Small intestine (tissue), 7 donors: ENCODE measurements at regions not wholly inside any gene's neighbourhood (a gene's known extent, or its start where the extent isn't known, plus 50 kb on each side); places are given as distances from the start of the nearest gene placed in this dataset.

Source experiments
- DNase-seq, 2 donors: peaks; one replicate each; pipeline versions ENCODE4 v3.0.0 to v3.0.0-alpha.2; 2013
- FAIRE-seq: peaks from 2 replicates; lab custom pipeline; 2012; peaks lifted over from hg19 to GRCh38; lab: Jason Lieb, UNC
- H3K27ac ChIP-seq, 3 donors: one replicate each; pipeline ENCODE4 v1.5.1; 2013; ENCODE audit warnings: low read length in 2 of 3, mild to moderate bottlenecking in 2 of 3, control low read depth in 1 of 3, inconsistent platforms in 1 of 3, low read depth in 1 of 3, moderate library complexity in 1 of 3
- H3K27me3 ChIP-seq, 3 donors: one replicate each; pipeline ENCODE4 v1.6.1; 2013; ENCODE audit warnings: low read length in 3 of 3, inconsistent platforms in 1 of 3; ENCODE audit not compliant: control insufficient read depth in 3 of 3, insufficient read depth in 3 of 3
- H3K36me3 ChIP-seq, 3 donors: one replicate each; pipeline ENCODE4 v1.6.1; 2013; ENCODE audit warnings: low read length in 3 of 3, inconsistent platforms in 1 of 3, low read depth in 1 of 3, mild to moderate bottlenecking in 1 of 3, moderate library complexity in 1 of 3; ENCODE audit not compliant: control insufficient read depth in 3 of 3, insufficient read depth in 2 of 3
- H3K4me1 ChIP-seq, 3 donors: one replicate each; pipeline ENCODE4 v1.6.1; 2013; ENCODE audit warnings: low read length in 2 of 3, inconsistent platforms in 1 of 3, low read depth in 1 of 3, mild to moderate bottlenecking in 1 of 3, moderate library complexity in 1 of 3; ENCODE audit not compliant: control insufficient read depth in 3 of 3, insufficient read depth in 2 of 3
- H3K4me3 ChIP-seq, 3 donors: one replicate each; pipeline ENCODE4 v1.5.1; 2013; ENCODE audit warnings: low read length in 3 of 3, control low read depth in 1 of 3, inconsistent platforms in 1 of 3, low read depth in 1 of 3, mild to moderate bottlenecking in 1 of 3, moderate library complexity in 1 of 3
- H3K9me3 ChIP-seq, 2 donors: one replicate each; pipeline ENCODE4 v1.6.1; 2013; ENCODE audit warnings: low read depth in 1 of 2, low read length in 1 of 2; ENCODE audit not compliant: control insufficient read depth in 2 of 2, insufficient read depth in 1 of 2
- WGBS, 3 donors: extraction: QIAGEN DNeasy Blood & Tissue Kit; methylation state at CpG; one replicate each; pipeline ENCODE4 v1.1.7; 2013; 5-methylcytosine and 5-hydroxymethylcytosine counted together
- donor health status: healthy with polysubstance abuse.
- donor health status: control.
- donor health status: control.
- donor health status: Bipolar disorder and iron deficiency.
- donor health status: healthy.

DNA sequence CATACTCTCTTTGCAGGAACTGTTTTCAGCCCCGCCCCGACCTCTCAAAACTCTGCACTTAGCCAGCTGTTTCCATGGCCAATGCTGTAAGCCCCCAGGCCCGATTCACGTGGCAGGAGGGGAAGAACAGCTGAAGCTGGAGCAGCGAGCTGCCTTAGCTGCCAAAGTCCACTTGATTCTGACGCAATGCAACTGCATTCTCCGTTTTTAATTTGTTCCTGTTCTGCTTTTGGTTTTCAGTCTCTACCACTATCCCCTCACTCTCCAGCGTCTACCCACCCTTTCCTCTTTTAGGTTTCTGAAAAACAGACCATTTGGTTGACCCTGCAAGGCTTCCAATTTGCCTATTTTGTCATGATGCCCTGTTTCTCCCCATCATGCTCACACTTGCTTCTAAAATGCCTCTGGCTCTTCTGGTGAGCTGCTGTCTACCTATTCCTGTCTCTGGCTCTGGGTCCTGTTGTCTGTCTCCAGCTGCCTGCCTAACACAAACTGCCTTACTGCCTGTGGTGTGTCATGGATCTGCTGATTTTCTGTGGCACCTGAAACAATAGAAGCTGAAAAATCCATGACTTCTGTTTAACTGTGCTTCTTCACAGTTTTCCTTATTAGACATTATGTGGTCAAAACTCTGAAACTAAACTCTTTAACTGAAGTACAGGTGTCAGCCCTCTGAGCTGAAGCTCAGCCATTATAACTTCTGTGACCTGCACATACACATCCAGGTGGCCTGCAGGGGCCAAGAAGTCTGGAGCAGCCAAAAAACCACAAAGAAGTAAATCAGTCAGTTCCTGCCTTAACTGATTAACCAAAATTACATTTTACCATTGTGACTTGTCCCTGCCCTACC, 160.5 kb upstream of the AGTR2 start:
- DNase-seq: peak; percentile 28 to 31
- Histone ChIP-seq H3K4me1 (no peaks in the 10 kb centered on the region), H3K4me3 (no peak overlapping the region), H3K27ac (peak overlapping the region in 1 of 3 donors; percentile 49), H3K27me3 (no peaks in the 10 kb centered on the region), H3K9me3 (no peaks in the 10 kb centered on the region), H3K36me3 (no peaks in the 10 kb centered on the region)
- FAIRE-seq: no peak
- 1 to 14% (median 7%) methylated on average over 8 of the region's 8 CpGs for WGBS, 3 donors

DNA sequence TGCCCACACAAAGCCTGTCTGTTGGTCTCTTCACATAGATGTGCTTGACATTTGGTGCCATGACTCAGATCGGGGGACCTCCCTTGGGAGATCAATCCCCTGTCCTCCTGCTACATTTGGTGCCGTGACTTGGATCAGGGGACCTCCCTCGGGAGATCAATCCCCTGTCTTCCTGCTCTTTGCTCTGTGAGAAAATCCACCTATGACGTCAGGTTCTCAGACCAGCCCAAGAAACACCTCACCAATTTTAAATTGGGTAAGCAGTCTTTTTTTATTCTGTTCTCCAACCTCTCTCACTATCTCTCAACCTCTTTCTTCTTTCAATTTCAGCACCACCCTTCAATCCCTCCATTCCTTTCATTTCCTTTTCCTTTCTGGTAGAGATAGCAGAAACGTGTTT, 159.6 kb upstream of the AGTR2 start:
- 66 to 82% (median 69%) methylated on average over 5 of the region's 5 CpGs for WGBS, 3 donors
- DNase-seq: no peak
- FAIRE-seq: no peak
- Histone ChIP-seq H3K9me3 (no peaks in the 10 kb centered on the region), H3K4me3 (no peak overlapping the region), H3K27me3 (no peaks in the 10 kb centered on the region), H3K27ac (no peak overlapping the region), H3K36me3 (no peaks in the 10 kb centered on the region), H3K4me1 (no peaks in the 10 kb centered on the region)

DNA sequence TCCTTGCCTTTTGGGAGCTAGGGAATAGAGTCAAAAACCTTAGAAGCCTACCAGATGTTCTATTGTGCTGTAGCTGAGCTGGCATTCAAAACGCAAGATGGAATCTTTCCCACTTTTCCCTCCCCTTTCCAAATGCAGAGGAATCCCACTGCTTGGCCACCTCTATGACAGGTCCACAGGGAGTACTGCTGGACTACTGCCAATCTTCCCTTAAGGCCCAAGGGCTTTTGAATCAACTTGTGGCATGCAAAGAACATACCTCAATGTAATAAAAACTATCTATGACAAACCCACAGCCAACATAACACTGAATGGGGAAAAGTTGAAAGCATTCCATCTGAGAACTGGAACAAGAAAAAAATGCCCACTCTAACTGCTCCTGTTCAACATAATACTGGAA, 139.2 kb upstream of the AGTR2 start:
- Histone ChIP-seq H3K4me3 (no peak overlapping the region), H3K9me3 (no peaks in the 10 kb centered on the region), H3K4me1 (no peaks in the 10 kb centered on the region), H3K27me3 (no peaks in the 10 kb centered on the region), H3K27ac (no peak overlapping the region), H3K36me3 (no peaks in the 10 kb centered on the region)
- FAIRE-seq (no peak), DNase-seq (no peak)
- 71 to 100% (median 79%) methylated on average over 1 of the region's 1 CpG for whole genome bisulfite sequencing, 3 donors
